ENCODE measurements at regions not wholly inside any gene's neighbourhood (a gene's known extent, or its start where the extent isn't known, plus 50 kb on each side); places are given as distances from the start of the nearest gene placed in this dataset.

GRCh38 chr10:3408603-3409365 is 236.2 kb upstream of the PITRM1 start:
- TF ChIP-seq EZH2 (IDR thresholded peaks at IDR 0.05) (no peak), POLR2AphosphoS5 (IDR thresholded peaks at IDR 0.05; ENCODE audit: borderline replicate concordance, low read depth, low read length) (no peak)
